ENCODE measurements at regions not wholly inside any gene's neighbourhood (a gene's known extent, or its start where the extent isn't known, plus 50 kb on each side); places are given as distances from the start of the nearest gene placed in this dataset.
A peak's percentile ranks its signal among the peaks of the same experiment; 100 is the strongest.

GRCh38 chrX:116241001-116241400 is 70.5 kb downstream of the AGTR2 start:
- no peaks in the 10 kb centered on the region for H3K79me2 ChIP-seq (ENCODE audit: insufficient read depth, low read length)
- TF ChIP-seq EZH2 (IDR thresholded peaks at IDR 0.05; ENCODE audit: insufficient read depth, low read length), result no peak
- TF ChIP-seq, protein P1, sequence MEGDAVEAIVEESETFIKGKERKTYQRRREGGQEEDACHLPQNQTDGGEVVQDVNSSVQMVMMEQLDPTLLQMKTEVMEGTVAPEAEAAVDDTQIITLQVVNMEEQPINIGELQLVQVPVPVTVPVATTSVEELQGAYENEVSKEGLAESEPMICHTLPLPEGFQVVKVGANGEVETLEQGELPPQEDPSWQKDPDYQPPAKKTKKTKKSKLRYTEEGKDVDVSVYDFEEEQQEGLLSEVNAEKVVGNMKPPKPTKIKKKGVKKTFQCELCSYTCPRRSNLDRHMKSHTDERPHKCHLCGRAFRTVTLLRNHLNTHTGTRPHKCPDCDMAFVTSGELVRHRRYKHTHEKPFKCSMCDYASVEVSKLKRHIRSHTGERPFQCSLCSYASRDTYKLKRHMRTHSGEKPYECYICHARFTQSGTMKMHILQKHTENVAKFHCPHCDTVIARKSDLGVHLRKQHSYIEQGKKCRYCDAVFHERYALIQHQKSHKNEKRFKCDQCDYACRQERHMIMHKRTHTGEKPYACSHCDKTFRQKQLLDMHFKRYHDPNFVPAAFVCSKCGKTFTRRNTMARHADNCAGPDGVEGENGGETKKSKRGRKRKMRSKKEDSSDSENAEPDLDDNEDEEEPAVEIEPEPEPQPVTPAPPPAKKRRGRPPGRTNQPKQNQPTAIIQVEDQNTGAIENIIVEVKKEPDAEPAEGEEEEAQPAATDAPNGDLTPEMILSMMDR (IDR thresholded peaks at IDR 0.05; ENCODE audit: insufficient read depth, low read depth, low read length), result no peak
- H3K9ac ChIP-seq (ENCODE audit: low read length), result no peak overlapping the region
- H3K27me3 Mint-ChIP-seq (ENCODE audit: low read depth, unreplicated experiment), result no peaks in the 10 kb centered on the region
- peaks cover under 1% of the 10 kb centered on the region for H3K4me1 Mint-ChIP-seq (ENCODE audit: low read depth, unreplicated experiment)
- peaks cover 2% of the 10 kb centered on the region for H3K9me3 Mint-ChIP-seq (ENCODE audit: unreplicated experiment)
- H3K4me1 ChIP-seq (ENCODE audit: insufficient read depth, low read length), result peaks cover 7% of the 10 kb centered on the region
- no peak overlapping the region for H3K4me2 ChIP-seq (ENCODE audit: low read length)
- no peak overlapping the region for H3K4me3 ChIP-seq (ENCODE audit: insufficient read depth, low read depth, low read length)
- H3K27ac Mint-ChIP-seq (ENCODE audit: unreplicated experiment), result no peak overlapping the region
- H3K27ac ChIP-seq (ENCODE audit: low read depth, low read length), result no peak overlapping the region
- no peaks in the 10 kb centered on the region for H3K9me3 ChIP-seq (ENCODE audit: insufficient read depth, low read depth, low read length)
- no peaks in the 10 kb centered on the region for H3K36me3 Mint-ChIP-seq (ENCODE audit: low read depth, unreplicated experiment)
- no peak overlapping the region for H2AFZ ChIP-seq (ENCODE audit: low read depth, low read length)
- DNase-seq (ENCODE audit: low read depth) (no peak), FAIRE-seq (no peak)
- no peaks in the 10 kb centered on the region for H3K27me3 ChIP-seq (ENCODE audit: insufficient read depth, low read length)
- no peaks in the 10 kb centered on the region for H4K20me1 ChIP-seq (ENCODE audit: insufficient read depth, low read length)
- H3K36me3 ChIP-seq (ENCODE audit: insufficient read depth, low read length), result no peaks in the 10 kb centered on the region
- no peak overlapping the region for H3K4me3 Mint-ChIP-seq (ENCODE audit: unreplicated experiment)

DNA sequence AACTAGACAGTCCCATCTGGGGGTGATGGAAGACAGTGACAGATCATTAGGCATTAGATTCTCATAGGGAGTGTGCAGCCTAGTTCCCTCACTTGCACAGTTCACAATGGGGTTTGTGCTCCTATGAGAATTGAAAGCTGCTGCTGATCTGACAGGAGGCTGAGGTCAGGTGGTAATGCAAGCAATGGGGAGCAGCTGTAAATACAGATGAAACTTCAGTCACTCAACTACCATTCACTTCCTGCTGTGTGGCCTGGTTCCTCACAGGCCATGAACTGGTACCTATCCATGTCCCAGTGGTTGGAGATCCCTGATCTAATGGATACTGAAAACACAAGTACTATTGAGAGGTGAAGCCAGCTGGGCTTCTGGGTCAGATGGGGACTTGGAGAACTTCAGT is 72.5 kb downstream of the AGTR2 start:
- no peak overlapping the region for H3K27ac Mint-ChIP-seq (ENCODE audit: unreplicated experiment)
- H3K79me2 ChIP-seq (ENCODE audit: insufficient read depth, low read length), result no peaks in the 10 kb centered on the region
- peaks cover 7% of the 10 kb centered on the region for H3K4me1 ChIP-seq (ENCODE audit: insufficient read depth, low read length)
- H3K27me3 ChIP-seq (ENCODE audit: insufficient read depth, low read length), result no peaks in the 10 kb centered on the region
- TF ChIP-seq EZH2 (IDR thresholded peaks at IDR 0.05; ENCODE audit: insufficient read depth, low read length), result no peak
- TF ChIP-seq, protein P1 (IDR thresholded peaks at IDR 0.05; ENCODE audit: insufficient read depth, low read depth, low read length), result no peak
- FAIRE-seq (no peak), DNase-seq (ENCODE audit: low read depth) (no peak)
- H3K4me3 ChIP-seq (ENCODE audit: insufficient read depth, low read depth, low read length), result no peak overlapping the region
- H3K36me3 ChIP-seq (ENCODE audit: insufficient read depth, low read length), result no peaks in the 10 kb centered on the region
- H3K9me3 ChIP-seq (ENCODE audit: insufficient read depth, low read depth, low read length), result no peaks in the 10 kb centered on the region
- no peaks in the 10 kb centered on the region for H3K27me3 Mint-ChIP-seq (ENCODE audit: low read depth, unreplicated experiment)
- H3K4me3 Mint-ChIP-seq (ENCODE audit: unreplicated experiment), result no peak overlapping the region
- H4K20me1 ChIP-seq (ENCODE audit: insufficient read depth, low read length), result no peaks in the 10 kb centered on the region
- no peak overlapping the region for H3K27ac ChIP-seq (ENCODE audit: low read depth, low read length)
- H3K9me3 Mint-ChIP-seq (ENCODE audit: unreplicated experiment), result peaks cover 2% of the 10 kb centered on the region
- H3K4me1 Mint-ChIP-seq (ENCODE audit: low read depth, unreplicated experiment), result peaks cover 2% of the 10 kb centered on the region
- no peak overlapping the region for H3K9ac ChIP-seq (ENCODE audit: low read length)
- no peak overlapping the region for H2AFZ ChIP-seq (ENCODE audit: low read depth, low read length)
- H3K36me3 Mint-ChIP-seq (ENCODE audit: low read depth, unreplicated experiment), result no peaks in the 10 kb centered on the region
- no peak overlapping the region for H3K4me2 ChIP-seq (ENCODE audit: low read length)

GRCh38 chrX:116246261-116246660 is 75.7 kb downstream of the AGTR2 start:
- Mint-ChIP-seq H3K9me3 (ENCODE audit: unreplicated experiment) (peaks cover 8% of the 10 kb centered on the region), H3K4me1 (ENCODE audit: low read depth, unreplicated experiment) (peaks cover 2% of the 10 kb centered on the region), H3K27ac (ENCODE audit: unreplicated experiment) (peak overlapping the region; percentile 47), H3K27me3 (ENCODE audit: low read depth, unreplicated experiment) (no peaks in the 10 kb centered on the region), H3K36me3 (ENCODE audit: low read depth, unreplicated experiment) (no peaks in the 10 kb centered on the region), H3K4me3 (ENCODE audit: unreplicated experiment) (no peak overlapping the region)
- no peaks in the 10 kb centered on the region for H4K20me1 ChIP-seq (ENCODE audit: insufficient read depth, low read length)
- H3K9ac ChIP-seq (ENCODE audit: low read length), result no peak overlapping the region
- H3K27ac ChIP-seq (ENCODE audit: low read depth, low read length), result peak overlapping the region; percentile 26
- H3K79me2 ChIP-seq (ENCODE audit: insufficient read depth, low read length), result no peaks in the 10 kb centered on the region
- DNase-seq (ENCODE audit: low read depth) (peak; percentile 22), FAIRE-seq (no peak)
- no peak overlapping the region for H3K4me3 ChIP-seq (ENCODE audit: insufficient read depth, low read depth, low read length)
- no peaks in the 10 kb centered on the region for H3K27me3 ChIP-seq (ENCODE audit: insufficient read depth, low read length)
- no peaks in the 10 kb centered on the region for H3K4me1 ChIP-seq (ENCODE audit: insufficient read depth, low read length)
- H2AFZ ChIP-seq (ENCODE audit: low read depth, low read length), result no peak overlapping the region
- no peaks in the 10 kb centered on the region for H3K36me3 ChIP-seq (ENCODE audit: insufficient read depth, low read length)
- no peaks in the 10 kb centered on the region for H3K9me3 ChIP-seq (ENCODE audit: insufficient read depth, low read depth, low read length)
- TF ChIP-seq, protein P1 (IDR thresholded peaks at IDR 0.05; ENCODE audit: insufficient read depth, low read depth, low read length), result no peak
- TF ChIP-seq EZH2 (IDR thresholded peaks at IDR 0.05; ENCODE audit: insufficient read depth, low read length), result no peak
- peak overlapping the region; percentile 33 for H3K4me2 ChIP-seq (ENCODE audit: low read length)

All from astrocyte (in vitro differentiated cells and primary cell).